Upper lobe of right lung (tissue), 1 donor: ENCODE measurements at regions not wholly inside any gene's neighbourhood (a gene's known extent, or its start where the extent isn't known, plus 50 kb on each side); places are given as distances from the start of the nearest gene placed in this dataset.

Experiments
- ATAC-seq: fragments of 200-7000 bp; cut with Tn5 transposase; one replicate; pipeline ENCODE4 v1.9.1; 2020; ENCODE audit warnings: mild to moderate bottlenecking, moderate library complexity
- DNase-seq: peaks from one replicate; pipeline ENCODE4 v3.0.0-alpha.2; 2020
- H3K27ac ChIP-seq: fragments of 200-600 bp; one replicate; pipeline ENCODE4 v1.8.0; 2022
- H3K27me3 ChIP-seq: fragments of 200-600 bp; one replicate; pipeline ENCODE4 v1.8.0; 2022; ENCODE audit warnings: mild to moderate bottlenecking
- H3K36me3 ChIP-seq: fragments of 200-600 bp; one replicate; pipeline ENCODE4 v1.8.0; 2022
- H3K4me1 ChIP-seq: fragments of 200-600 bp; one replicate; pipeline ENCODE4 v1.8.0; 2022
- H3K4me3 ChIP-seq: fragments of 200-600 bp; one replicate; pipeline ENCODE4 v1.8.0; 2022; ENCODE audit warnings: mild to moderate bottlenecking
- H3K9me3 ChIP-seq: fragments of 200-600 bp; one replicate; pipeline ENCODE4 v1.8.0; 2022
- CTCF ChIP-seq: fragments of 200-600 bp; IDR thresholded peaks from one replicate; pipeline ENCODE4 v1.8.0; 2022; ENCODE audit warnings: antibody characterized with exemption
- intact Hi-C: fragments of 100-400 bp; cut with DNase I; formaldehyde crosslinking; loops from one replicate; pipeline ENCODE4 v1.11.0; 2022
- donor health status: DM: no; HTN: yes; CAD: no; lungs with severe emphysema.

GRCh38 chr5:66351813-66352212 lies 207.7 kb downstream of the SREK1 start:
- ATAC-seq (peak; percentile 80), DNase-seq (no peak)
- TF ChIP-seq CTCF: no peak
- Histone ChIP-seq H3K36me3 (no peaks in the 10 kb centered on the region), H3K4me1 (no peaks in the 10 kb centered on the region), H3K9me3 (no peaks in the 10 kb centered on the region), H3K27me3 (no peaks in the 10 kb centered on the region), H3K27ac (no peak overlapping the region), H3K4me3 (no peak overlapping the region)
- intact Hi-C loops: no loop called here

GRCh38 chr5:66353186-66353585 lies 209.1 kb downstream of the SREK1 start:
- intact Hi-C loops: no loop called here
- H3K27me3 ChIP-seq: no peaks in the 10 kb centered on the region
- ATAC-seq: no peak

GRCh38 chr5:66354422-66354821 lies 210.3 kb downstream of the SREK1 start:
- DNase-seq (no peak), ATAC-seq (no peak)
- no peak overlapping the region for H3K27ac ChIP-seq
- no peaks in the 10 kb centered on the region for H3K27me3 ChIP-seq
- H3K4me3 ChIP-seq: no peak overlapping the region
- no peaks in the 10 kb centered on the region for H3K4me1 ChIP-seq
- H3K9me3 ChIP-seq: no peaks in the 10 kb centered on the region
- intact Hi-C loops: no loop called here
- TF ChIP-seq CTCF: no peak
- H3K36me3 ChIP-seq: no peaks in the 10 kb centered on the region

More at GRCh38 chr5:66353186-66353585, 209.1 kb downstream of the SREK1 start:
- no peak for DNase-seq
- no peaks in the 10 kb centered on the region for H3K4me1 ChIP-seq
- H3K4me3 ChIP-seq: no peak overlapping the region
- H3K27ac ChIP-seq: no peak overlapping the region
- no peak for TF ChIP-seq CTCF
- no peaks in the 10 kb centered on the region for H3K9me3 ChIP-seq
- no peaks in the 10 kb centered on the region for H3K36me3 ChIP-seq

GRCh38 chr5:66356011-66356565 lies 212.0 kb downstream of the SREK1 start:
- no peak for ATAC-seq
- no peak for TF ChIP-seq CTCF

GRCh38 chr5:66358741-66359140 lies 214.6 kb downstream of the SREK1 start:
- no peaks in the 10 kb centered on the region for H3K27me3 ChIP-seq
- DNase-seq (no peak), ATAC-seq (no peak)
- H3K4me1 ChIP-seq: no peaks in the 10 kb centered on the region
- H3K27ac ChIP-seq: no peak overlapping the region
- H3K4me3 ChIP-seq: no peak overlapping the region
- TF ChIP-seq CTCF: no peak
- no peaks in the 10 kb centered on the region for H3K36me3 ChIP-seq
- H3K9me3 ChIP-seq: no peaks in the 10 kb centered on the region
- intact Hi-C loops: no loop called here

More at GRCh38 chr5:66356011-66356565, 212.0 kb downstream of the SREK1 start:
- H3K27me3 ChIP-seq: no peaks in the 10 kb centered on the region
- no peaks in the 10 kb centered on the region for H3K36me3 ChIP-seq
- no peak overlapping the region for H3K27ac ChIP-seq
- DNase-seq: no peak
- H3K4me3 ChIP-seq: no peak overlapping the region
- intact Hi-C loops: no loop called here
- H3K9me3 ChIP-seq: no peaks in the 10 kb centered on the region
- H3K4me1 ChIP-seq: no peaks in the 10 kb centered on the region

- ATAC-seq (no peak), DNase-seq (no peak)
- Histone ChIP-seq H3K4me3 (no peak overlapping the region), H3K9me3 (no peaks in the 10 kb centered on the region), H3K36me3 (no peaks in the 10 kb centered on the region), H3K4me1 (no peaks in the 10 kb centered on the region), H3K27me3 (no peaks in the 10 kb centered on the region), H3K27ac (no peak overlapping the region)
- intact Hi-C loops: no loop called here
- no peak for TF ChIP-seq CTCF
Observed at GRCh38 chr5:66361070-66361469, 217.0 kb downstream of the SREK1 start.
